ENCODE measurements at regions not wholly inside any gene's neighbourhood (a gene's known extent, or its start where the extent isn't known, plus 50 kb on each side); places are given as distances from the start of the nearest gene placed in this dataset.

GRCh38 chr2:16250886-16251285, 310.5 kb downstream of the MYCN start:
- Histone ChIP-seq H3K4me3 (ENCODE audit: low read depth, low read length) (no peak overlapping the region), H3K9me3 (ENCODE audit: control insufficient read depth, insufficient read depth, low read depth, low read length) (no peaks in the 10 kb centered on the region), H3K4me1 (ENCODE audit: control insufficient read depth, insufficient read depth, low read length) (no peaks in the 10 kb centered on the region), H3K36me3 (ENCODE audit: control insufficient read depth in 2 of 2, insufficient read depth in 1 of 2, low read length in 2 of 2) (no peaks in the 10 kb centered on the region), H3K27ac (ENCODE audit: extremely low read depth, low read depth, low read length) (no peak overlapping the region)
- no peak for TF ChIP-seq ZNF19 (tag by site-specific recombination; IDR thresholded peaks at IDR 0.05; ENCODE audit: low read depth)
- no peak for TF ChIP-seq REST (tag by site-specific recombination; IDR thresholded peaks at IDR 0.05)
- TF ChIP-seq ZBTB21 (tag by site-specific recombination; IDR thresholded peaks at IDR 0.05) = no peak
- TF ChIP-seq SP3 (tag by site-specific recombination; IDR thresholded peaks at IDR 0.05) = no peak
- POLR2A ChIA-PET = no interaction called here
- CTCF ChIA-PET = interaction anchor here (0.8 to 2.6 kb wide), 2 partner anchors 30 to 310 kb away, joined by 5 to 8 read pairs; partner anchors contain the start of gene MYCN

GRCh38 chr2:16250466-16250865, 310.1 kb downstream of the MYCN start:
- TF ChIP-seq ZNF777 (tag by site-specific recombination; IDR thresholded peaks at IDR 0.05; ENCODE audit: borderline replicate concordance) (no peak), BCL11A (tag by site-specific recombination; IDR thresholded peaks at IDR 0.05; ENCODE audit: low read depth) (no peak), ZNF658 (tag by site-specific recombination; IDR thresholded peaks at IDR 0.05) (no peak), ZNF580 (tag by site-specific recombination; IDR thresholded peaks at IDR 0.05) (no peak), REPIN1 (tag by site-specific recombination; IDR thresholded peaks at IDR 0.05; ENCODE audit: low read depth) (no peak), REST (tag by site-specific recombination; IDR thresholded peaks at IDR 0.05) (no peak), ZNF2 (tag by site-specific recombination; IDR thresholded peaks at IDR 0.05) (no peak), BCL11B (tag by site-specific recombination; IDR thresholded peaks at IDR 0.05; ENCODE audit: low read depth) (no peak), ZNF335 (tag by site-specific recombination; conservative IDR thresholded peaks at IDR 0.05) (no peak), ZNF157 (tag by site-specific recombination; IDR thresholded peaks at IDR 0.05) (no peak), TRIM28 (IDR thresholded peaks at IDR 0.05; ENCODE audit: borderline replicate concordance, low read length) (no peak), PRDM2 (tag by site-specific recombination; IDR thresholded peaks at IDR 0.05; ENCODE audit: borderline replicate concordance) (no peak)
- no peaks in the 10 kb centered on the region for H3K36me3 ChIP-seq (ENCODE audit: control insufficient read depth in 2 of 2, insufficient read depth in 1 of 2, low read length in 2 of 2)
- no peaks in the 10 kb centered on the region for H3K4me1 ChIP-seq (ENCODE audit: control insufficient read depth, insufficient read depth, low read length)
- POLR2A ChIA-PET = no interaction called here
- H3K27ac ChIP-seq (ENCODE audit: extremely low read depth, low read depth, low read length) = no peak overlapping the region
- CTCF ChIA-PET = interaction anchor here (2.6 kb wide), 1 partner anchor 310 kb away, joined by 8 read pairs; the partner anchor contains the start of gene MYCN
- H3K9me3 ChIP-seq (ENCODE audit: control insufficient read depth, insufficient read depth, low read depth, low read length) = no peaks in the 10 kb centered on the region
- H3K4me3 ChIP-seq (ENCODE audit: low read depth, low read length) = no peak overlapping the region
